Lower lobe of right lung (tissue), 2 donors: ENCODE measurements at regions not wholly inside any gene's neighbourhood (a gene's known extent, or its start where the extent isn't known, plus 50 kb on each side); places are given as distances from the start of the nearest gene placed in this dataset.

Source experiments
- ATAC-seq, 2 donors: fragments of 200-7000 bp; cut with Tn5 transposase; one replicate each; pipeline ENCODE4 v1.9.1; 2020 to 2022; ENCODE audit warnings: mild to moderate bottlenecking in 2 of 2, moderate library complexity in 2 of 2
- DNase-seq: peaks from one replicate; pipeline ENCODE4 v3.0.0-alpha.2; 2020
- H3K27ac ChIP-seq: fragments of 200-600 bp; one replicate; pipeline ENCODE4 v1.8.0; 2022
- H3K27me3 ChIP-seq: fragments of 200-600 bp; one replicate; pipeline ENCODE4 v1.8.0; 2022; ENCODE audit warnings: low read depth
- H3K36me3 ChIP-seq: fragments of 200-600 bp; one replicate; pipeline ENCODE4 v1.8.0; 2022; ENCODE audit warnings: mild to moderate bottlenecking
- H3K4me1 ChIP-seq: fragments of 200-600 bp; one replicate; pipeline ENCODE4 v1.8.0; 2022
- H3K4me3 ChIP-seq: fragments of 200-600 bp; one replicate; pipeline ENCODE4 v1.8.0; 2022; ENCODE audit warnings: mild to moderate bottlenecking
- H3K9me3 ChIP-seq: fragments of 200-600 bp; one replicate; pipeline ENCODE4 v1.8.0; 2022
- intact Hi-C: fragments of 100-400 bp; cut with DNase I; formaldehyde crosslinking; loops from one replicate; pipeline ENCODE4 v1.11.0; 2022
- TF ChIP-seq, protein P1 (sequence below): fragments of 200-600 bp; IDR thresholded peaks from one replicate; pipeline ENCODE4 v1.8.0; 2022; ENCODE audit warnings: antibody characterized with exemption, mild to moderate bottlenecking
- donor health status: DM: no; HTN: yes; CAD: no; lungs with severe emphysema.

DNA sequence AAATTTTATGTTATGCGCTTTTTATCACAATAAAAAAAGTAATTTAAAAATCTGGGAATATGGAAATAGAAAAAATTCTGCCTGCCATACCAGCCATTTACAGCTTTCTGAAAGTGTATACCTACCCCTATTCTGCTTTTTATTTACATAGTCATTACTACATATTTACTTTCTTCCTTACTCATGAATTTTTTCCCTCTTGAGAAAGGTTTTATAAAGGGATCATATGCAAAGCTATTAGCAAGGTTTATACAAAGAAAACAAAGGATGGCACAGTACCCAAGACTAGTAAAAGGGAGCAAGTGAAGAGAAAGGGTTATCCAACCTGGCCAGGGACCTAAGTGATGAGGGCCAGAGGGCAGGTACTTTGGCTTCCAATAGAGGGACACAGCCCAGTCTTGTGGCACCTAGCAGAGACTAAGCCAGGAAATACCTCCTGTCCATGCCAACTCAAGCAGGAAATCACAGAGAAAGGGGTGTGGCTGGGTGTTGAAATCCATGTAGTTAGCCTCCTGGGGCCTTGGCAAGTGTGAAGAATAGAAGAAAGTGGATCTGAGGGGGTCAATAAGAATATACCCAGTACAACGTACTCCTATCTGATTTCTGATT is 207.3 kb upstream of the VEGFC start:
- no peak for DNase-seq
- H3K4me1 ChIP-seq: no peaks in the 10 kb centered on the region
- TF ChIP-seq, protein P1, sequence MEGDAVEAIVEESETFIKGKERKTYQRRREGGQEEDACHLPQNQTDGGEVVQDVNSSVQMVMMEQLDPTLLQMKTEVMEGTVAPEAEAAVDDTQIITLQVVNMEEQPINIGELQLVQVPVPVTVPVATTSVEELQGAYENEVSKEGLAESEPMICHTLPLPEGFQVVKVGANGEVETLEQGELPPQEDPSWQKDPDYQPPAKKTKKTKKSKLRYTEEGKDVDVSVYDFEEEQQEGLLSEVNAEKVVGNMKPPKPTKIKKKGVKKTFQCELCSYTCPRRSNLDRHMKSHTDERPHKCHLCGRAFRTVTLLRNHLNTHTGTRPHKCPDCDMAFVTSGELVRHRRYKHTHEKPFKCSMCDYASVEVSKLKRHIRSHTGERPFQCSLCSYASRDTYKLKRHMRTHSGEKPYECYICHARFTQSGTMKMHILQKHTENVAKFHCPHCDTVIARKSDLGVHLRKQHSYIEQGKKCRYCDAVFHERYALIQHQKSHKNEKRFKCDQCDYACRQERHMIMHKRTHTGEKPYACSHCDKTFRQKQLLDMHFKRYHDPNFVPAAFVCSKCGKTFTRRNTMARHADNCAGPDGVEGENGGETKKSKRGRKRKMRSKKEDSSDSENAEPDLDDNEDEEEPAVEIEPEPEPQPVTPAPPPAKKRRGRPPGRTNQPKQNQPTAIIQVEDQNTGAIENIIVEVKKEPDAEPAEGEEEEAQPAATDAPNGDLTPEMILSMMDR: no peak
- no peak overlapping the region for H3K27ac ChIP-seq
- no peaks in the 10 kb centered on the region for H3K36me3 ChIP-seq
- H3K27me3 ChIP-seq: no peaks in the 10 kb centered on the region
- intact Hi-C loops: no loop called here
- ATAC-seq: peak in 1 of 2 donors; percentile 34
- no peaks in the 10 kb centered on the region for H3K9me3 ChIP-seq
- no peak overlapping the region for H3K4me3 ChIP-seq

DNA sequence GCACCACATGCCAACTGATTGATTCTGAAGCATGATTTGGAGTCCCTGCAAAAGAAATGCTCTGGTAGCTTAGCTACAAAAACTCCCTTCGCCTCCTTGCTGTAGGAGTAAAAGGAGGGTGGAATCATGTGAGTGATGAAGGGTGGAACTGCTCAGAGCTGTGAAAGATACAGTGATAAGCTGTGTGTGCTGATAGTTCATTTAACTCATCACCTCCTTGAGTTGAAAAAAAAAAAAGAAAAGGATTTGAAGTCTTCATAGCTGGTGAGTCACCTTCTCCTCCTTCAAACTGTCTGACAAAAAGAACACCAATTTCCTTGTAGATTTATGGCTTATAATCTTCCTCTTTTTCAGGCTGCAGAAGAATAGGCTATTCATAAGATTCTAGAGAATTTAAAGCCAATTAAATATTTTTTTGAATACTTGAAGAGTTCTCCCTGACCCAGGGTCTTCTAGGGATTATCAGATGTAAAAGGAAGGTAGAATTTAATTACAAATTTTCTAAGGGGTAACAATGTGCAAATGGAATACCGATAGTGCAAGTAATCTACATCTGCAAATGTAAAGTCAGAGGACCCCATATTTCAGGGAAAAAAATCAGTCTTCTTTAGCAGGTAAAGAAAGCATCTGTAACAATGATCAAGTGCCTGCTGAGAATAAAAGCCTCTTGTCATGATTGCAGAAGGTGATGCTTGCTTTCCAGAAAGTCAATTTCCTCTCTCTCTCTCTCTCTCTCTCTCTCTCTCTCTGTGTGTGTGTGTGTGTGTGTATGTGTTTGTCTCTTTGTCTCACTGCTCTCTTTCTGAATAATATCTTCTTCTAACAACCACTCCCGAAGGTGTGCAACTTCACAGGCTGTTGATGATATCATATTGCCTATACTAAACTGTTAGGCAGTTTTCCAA is 208.8 kb upstream of the VEGFC start:
- ATAC-seq (no peak), DNase-seq (no peak)
- Histone ChIP-seq H3K4me3 (no peak overlapping the region), H3K27me3 (no peaks in the 10 kb centered on the region), H3K27ac (no peak overlapping the region), H3K36me3 (no peaks in the 10 kb centered on the region), H3K9me3 (no peaks in the 10 kb centered on the region), H3K4me1 (no peaks in the 10 kb centered on the region)
- TF ChIP-seq, protein P1: no peak
- intact Hi-C loops: no loop called here

DNA sequence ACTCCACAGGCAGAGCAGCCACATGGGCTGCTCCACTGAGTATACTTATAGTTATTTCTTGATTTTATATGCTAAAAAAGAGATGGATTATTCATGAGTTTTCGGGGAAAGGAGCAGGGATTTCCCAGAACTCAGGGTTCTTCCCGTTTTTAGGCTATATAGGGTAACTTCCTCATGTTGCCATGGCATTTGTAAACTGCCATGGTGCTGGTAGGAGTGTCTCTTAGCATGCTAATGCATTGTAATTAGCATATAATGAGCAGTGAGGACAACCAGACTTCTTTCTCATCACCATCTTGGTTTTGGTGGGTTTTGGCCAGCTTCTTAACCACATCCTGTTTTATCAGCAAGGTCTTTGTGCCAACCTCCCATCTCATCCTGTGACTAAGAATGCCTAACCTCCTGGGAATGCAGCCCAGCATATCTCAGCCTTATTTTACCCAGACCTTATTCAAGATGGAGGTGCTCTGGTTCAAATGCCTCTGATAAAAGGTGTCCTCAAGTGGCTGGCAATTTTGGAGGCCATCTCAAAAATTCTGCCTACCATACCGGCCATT is 213.0 kb upstream of the VEGFC start:
- no peak for DNase-seq
- H3K27me3 ChIP-seq: no peaks in the 10 kb centered on the region
- TF ChIP-seq, protein P1: no peak
- no peaks in the 10 kb centered on the region for H3K9me3 ChIP-seq
- H3K36me3 ChIP-seq: no peaks in the 10 kb centered on the region
- no peak overlapping the region for H3K27ac ChIP-seq
- intact Hi-C loops: no loop called here
- H3K4me3 ChIP-seq: no peak overlapping the region
- ATAC-seq: no peak
- no peaks in the 10 kb centered on the region for H3K4me1 ChIP-seq

DNA sequence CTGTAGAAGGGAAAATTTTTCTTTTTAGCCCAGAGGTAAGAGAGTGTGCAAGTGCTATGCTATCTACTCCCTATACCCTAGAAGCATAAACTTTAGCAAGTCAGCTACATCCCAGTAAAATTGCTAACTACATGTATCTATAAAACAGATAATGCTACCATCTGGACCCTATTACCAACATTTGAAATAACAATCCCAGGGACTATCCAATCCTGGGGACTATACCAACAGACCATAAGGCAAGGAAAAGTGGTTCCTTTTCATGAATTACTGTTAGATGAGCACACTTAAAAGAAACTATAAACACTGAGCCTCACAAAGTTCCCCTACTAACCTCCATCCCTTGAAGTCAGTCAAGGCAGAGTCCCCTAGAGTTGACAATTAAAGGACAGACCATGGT is 213.6 kb upstream of the VEGFC start:
- H3K4me1 ChIP-seq: no peaks in the 10 kb centered on the region
- ATAC-seq: no peak
- intact Hi-C loops: no loop called here

DNA sequence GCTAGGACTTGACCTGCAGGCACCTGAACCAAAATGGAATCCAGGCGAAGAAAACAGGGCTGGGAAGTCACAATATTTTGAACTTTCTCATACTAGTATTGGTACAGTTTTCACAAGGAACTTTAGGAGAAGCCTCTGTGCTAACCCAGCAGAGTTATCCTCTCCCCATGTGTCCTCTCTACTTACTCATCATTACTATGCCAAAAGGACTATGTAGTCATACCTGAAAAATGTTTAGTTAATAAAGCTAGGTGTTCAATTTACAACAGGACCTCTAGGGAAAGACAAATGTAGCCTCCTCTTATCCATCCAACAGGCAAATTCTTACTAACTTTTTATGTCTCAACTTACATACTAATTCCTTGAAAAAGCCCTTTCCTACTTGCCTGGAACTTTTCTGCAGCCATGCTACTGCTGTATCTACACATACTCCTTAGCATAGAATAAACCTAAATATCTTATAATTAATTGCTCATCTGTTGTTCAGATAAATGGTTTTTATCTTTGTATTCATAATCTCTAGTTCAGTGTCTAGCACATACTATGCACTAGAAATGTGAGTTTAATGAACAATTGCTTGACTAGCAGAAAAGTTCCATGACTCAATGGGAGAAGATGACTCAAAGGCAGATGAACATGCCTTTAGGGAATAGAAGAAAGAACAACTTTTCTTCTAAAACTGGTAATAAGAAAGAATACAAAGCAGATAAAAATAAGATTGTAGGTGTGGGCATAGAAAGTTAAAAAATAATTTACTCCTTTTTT is 215.5 kb upstream of the VEGFC start:
- intact Hi-C loops: no loop called here
- Histone ChIP-seq H3K36me3 (no peaks in the 10 kb centered on the region), H3K27me3 (no peaks in the 10 kb centered on the region), H3K4me3 (no peak overlapping the region), H3K4me1 (no peaks in the 10 kb centered on the region), H3K9me3 (peaks cover 3% of the 10 kb centered on the region), H3K27ac (no peak overlapping the region)
- TF ChIP-seq, protein P1: no peak
- DNase-seq (no peak), ATAC-seq (no peak)

More for the DNA sequence above, 213.6 kb upstream of the VEGFC start:
- no peak overlapping the region for H3K4me3 ChIP-seq
- DNase-seq: no peak
- no peaks in the 10 kb centered on the region for H3K9me3 ChIP-seq
- no peak overlapping the region for H3K27ac ChIP-seq
- no peaks in the 10 kb centered on the region for H3K27me3 ChIP-seq
- no peaks in the 10 kb centered on the region for H3K36me3 ChIP-seq
- TF ChIP-seq, protein P1: no peak
